Ovary (tissue), 3 donors: ENCODE measurements at regions not wholly inside any gene's neighbourhood (a gene's known extent, or its start where the extent isn't known, plus 50 kb on each side); places are given as distances from the start of the nearest gene placed in this dataset.

Source experiments
- CTCF ChIP-seq, 3 donors: fragments of 450-650 bp in 2 of 3; fragments of 200-600 bp in 1 of 3; IDR thresholded peaks; one replicate each; pipeline versions ENCODE4 v1.5.1 to v1.8.0; 2016 to 2022; ENCODE audit warnings: antibody characterized with exemption in 3 of 3, mild to moderate bottlenecking in 1 of 3
- EP300 ChIP-seq: sonication (generic); formaldehyde crosslinking; IDR thresholded peaks from one replicate; pipeline ENCODE4 v1.6.1; 2017; ENCODE audit warnings: antibody characterized with exemption
- POLR2A ChIP-seq: fragments of 450-650 bp; IDR thresholded peaks from one replicate; pipeline ENCODE4 v1.6.1; 2017; ENCODE audit warnings: antibody characterized with exemption, mild to moderate bottlenecking, moderate library complexity
- donor health status: DM: no; HTN: no; CAD: no.

- TF ChIP-seq CTCF (IDR thresholded peaks at IDR 0.05) (no peak), POLR2A (no peak), EP300 (no peak)
Observed at GRCh38 chr1:48092401-48092800, 95.2 kb upstream of the TRABD2B start.
